Sigmoid colon (tissue), 3 donors: ENCODE measurements at regions not wholly inside any gene's neighbourhood (a gene's known extent, or its start where the extent isn't known, plus 50 kb on each side); places are given as distances from the start of the nearest gene placed in this dataset.

Source experiments
- CTCF ChIP-seq, 4 experiments: fragments of 450-650 bp in 3 of 4; fragments of 200-600 bp in 1 of 4; IDR thresholded peaks; one replicate each; pipeline ENCODE4 v1.5.1; 2016 to 2019; ENCODE audit warnings: antibody characterized with exemption in 4 of 4, mild to moderate bottlenecking in 3 of 4, moderate library complexity in 2 of 4
- POLR2A ChIP-seq, 2 donors: fragments of 450-650 bp; IDR thresholded peaks; one replicate each; pipeline ENCODE4 v1.6.1; 2016; ENCODE audit warnings: antibody characterized with exemption in 2 of 2, mild to moderate bottlenecking in 2 of 2, moderate library complexity in 2 of 2

- TF ChIP-seq POLR2A (IDR thresholded peaks at IDR 0.05) (no peak), CTCF (IDR thresholded peaks at IDR 0.05) (no peak)
These were observed 807.6 kb downstream of the DNAJB9 start for GRCh38 chr7:109377076-109377884.
